Inflammatory macrophage treated with lipopolysaccharide for 4 hours (primary cell): ENCODE measurements at regions not wholly inside any gene's neighbourhood (a gene's known extent, or its start where the extent isn't known, plus 50 kb on each side); places are given as distances from the start of the nearest gene placed in this dataset.

Experiments used
- DNase-seq: peaks from one replicate; pipeline ENCODE4 v3.0.0-alpha.2; 2020

DNA sequence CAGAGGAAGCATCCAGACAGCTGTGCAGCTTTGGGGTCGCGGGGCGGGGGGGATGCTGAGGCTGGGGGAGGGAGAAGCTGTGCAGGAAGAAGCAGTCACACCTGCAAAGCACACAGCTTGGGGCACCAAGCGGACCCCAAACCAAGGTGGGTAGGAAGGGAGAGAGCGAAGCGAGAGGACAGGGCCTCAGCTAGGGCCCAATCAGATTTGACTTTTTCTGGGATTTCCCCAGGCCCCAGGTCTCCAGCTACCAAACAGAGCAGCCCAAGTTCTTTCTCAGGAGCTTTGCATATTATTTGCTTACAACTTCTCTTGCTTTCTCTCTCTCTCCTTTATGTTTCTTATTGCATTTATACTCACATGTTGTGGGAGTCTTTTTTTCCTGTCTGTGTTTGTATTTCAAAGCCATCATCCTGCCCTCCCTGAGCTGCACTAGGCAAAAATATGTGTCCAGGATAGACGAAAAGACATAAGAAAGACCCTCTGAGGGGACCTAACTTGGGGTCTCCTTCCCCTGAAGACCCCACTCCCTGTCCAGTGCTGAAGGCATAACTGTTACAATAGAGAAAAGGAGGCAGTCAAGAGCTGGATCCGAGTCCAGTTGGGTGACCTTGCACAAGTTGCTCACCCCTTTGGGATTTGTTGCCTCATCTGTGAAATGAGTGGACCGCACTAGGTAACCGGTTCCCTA lies 50.6 kb upstream of the SMNDC1 start:
- peak; percentile 24 for DNase-seq

DNA sequence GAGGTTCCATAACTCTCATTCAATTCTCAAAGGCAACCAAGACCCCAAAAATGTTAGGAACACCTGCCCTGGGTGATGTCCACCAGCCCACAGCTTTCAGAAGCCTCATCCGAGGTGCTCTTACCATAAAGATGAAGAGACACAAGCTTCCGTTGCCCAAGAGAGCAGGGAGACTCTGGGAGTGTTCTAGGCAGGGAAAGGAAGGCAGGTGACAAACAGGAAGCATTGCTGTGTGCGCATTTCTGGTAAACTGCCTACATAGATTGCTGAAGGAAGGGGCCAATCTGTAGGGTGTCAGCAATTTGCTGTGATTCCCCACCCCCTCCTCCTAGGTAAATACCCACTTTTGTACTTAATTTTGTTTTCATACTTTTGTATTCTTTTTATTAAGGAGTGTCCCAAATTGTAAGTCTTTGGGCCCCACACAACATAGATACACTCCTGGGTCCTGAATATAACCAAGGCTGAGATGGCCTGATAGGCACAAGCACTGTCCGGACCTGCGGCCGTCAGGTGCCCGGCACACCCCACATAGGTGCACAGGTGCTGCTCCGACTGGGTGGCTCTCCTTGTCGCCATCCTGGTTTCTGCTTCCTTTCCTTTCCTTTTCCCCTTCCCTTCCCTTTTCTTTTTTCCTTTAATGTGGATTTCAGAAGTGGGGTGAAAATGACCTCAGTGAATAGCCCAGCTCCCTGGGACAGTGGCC lies 51.4 kb upstream of the SMNDC1 start:
- no peak for DNase-seq

- DNase-seq = peak; percentile 56
Observed at GRCh38 chr10:110356628-110357245, 52.0 kb upstream of the SMNDC1 start.

- DNase-seq = no peak
Observed at GRCh38 chr10:110357252-110357780, 52.6 kb upstream of the SMNDC1 start.

- no peak for DNase-seq
Observed at GRCh38 chr10:110357871-110358270, 53.2 kb upstream of the SMNDC1 start.

GRCh38 chr10:110358278-110358677 lies 53.6 kb upstream of the SMNDC1 start:
- DNase-seq = no peak

- DNase-seq = no peak
Observed at GRCh38 chr10:110358869-110359629, 54.3 kb upstream of the SMNDC1 start.

GRCh38 chr10:110360857-110361474 lies 56.2 kb upstream of the SMNDC1 start:
- DNase-seq = no peak

- DNase-seq = no peak
Observed at GRCh38 chr10:110361800-110362456, 57.2 kb upstream of the SMNDC1 start.

GRCh38 chr10:110363572-110364411 lies 59.1 kb upstream of the SMNDC1 start:
- no peak for DNase-seq

- DNase-seq = no peak
Observed at GRCh38 chr10:110364531-110364937, 59.8 kb upstream of the SMNDC1 start.

DNA sequence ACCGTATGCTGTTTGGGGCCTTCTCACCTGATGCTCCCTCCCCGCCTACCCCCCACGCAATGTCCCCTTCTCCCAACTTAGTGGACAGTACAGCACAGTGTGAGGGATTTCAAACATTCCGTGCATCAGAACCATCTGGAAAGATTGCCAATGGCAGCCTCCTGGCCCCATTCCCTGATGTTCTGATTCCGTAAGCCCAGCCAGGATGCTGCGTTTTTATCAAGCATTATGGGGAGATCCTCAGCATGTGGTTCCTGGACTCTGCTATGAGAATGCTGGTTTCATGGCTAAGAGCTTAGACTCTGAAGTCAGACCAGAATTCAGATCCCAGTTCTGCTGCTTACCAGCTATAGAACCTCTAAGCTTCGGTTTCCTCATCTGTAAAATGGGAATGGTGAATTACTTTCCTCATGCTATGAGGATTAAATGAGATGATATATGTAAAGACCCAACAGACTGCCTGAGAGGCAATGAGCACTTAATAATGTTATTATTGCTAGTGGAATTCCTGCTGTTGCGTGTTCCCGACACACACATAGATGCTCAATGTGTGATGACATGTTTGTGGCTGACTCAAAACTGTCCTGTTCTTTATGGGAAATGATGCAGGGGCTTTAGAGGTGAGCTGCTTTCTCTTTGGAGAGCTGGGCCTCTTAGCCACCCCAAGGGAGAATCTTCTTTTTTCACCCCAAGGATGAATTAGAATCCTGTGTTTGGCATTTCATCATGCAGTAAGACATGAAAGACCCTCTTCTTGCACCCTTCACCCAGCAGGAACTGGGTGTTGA lies 60.8 kb upstream of the SMNDC1 start:
- no peak for DNase-seq

GRCh38 chr10:110366635-110367034 lies 61.9 kb upstream of the SMNDC1 start:
- no peak for DNase-seq

- DNase-seq = peak; percentile 67
Observed at GRCh38 chr10:110368002-110368401, 63.3 kb upstream of the SMNDC1 start.

DNA sequence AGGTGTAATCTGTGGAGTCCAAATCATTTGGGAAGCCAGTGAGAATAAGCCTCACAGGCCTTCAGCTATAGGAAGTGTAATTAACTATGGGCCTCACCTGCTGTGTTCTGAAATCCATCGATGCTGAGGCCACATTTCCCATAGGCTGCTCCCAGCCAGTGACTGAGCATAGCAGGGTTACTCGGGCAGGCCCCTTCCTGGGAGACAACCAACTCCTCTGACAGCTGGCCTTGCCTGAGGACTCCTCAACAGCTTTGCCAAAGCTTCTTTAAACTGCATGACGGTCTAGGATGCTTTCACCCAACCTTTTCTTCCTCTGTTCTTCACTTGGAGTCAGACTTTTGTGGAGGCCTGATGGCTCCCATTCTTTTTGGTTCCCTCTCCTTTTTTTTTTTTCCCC lies 63.8 kb upstream of the SMNDC1 start:
- DNase-seq = no peak

- DNase-seq = no peak
Observed at GRCh38 chr10:110370006-110370405, 65.3 kb upstream of the SMNDC1 start.

GRCh38 chr10:110372656-110373055 lies 67.9 kb upstream of the SMNDC1 start:
- DNase-seq = no peak

- no peak for DNase-seq
Observed at GRCh38 chr10:110373059-110373458, 68.3 kb upstream of the SMNDC1 start.

DNA sequence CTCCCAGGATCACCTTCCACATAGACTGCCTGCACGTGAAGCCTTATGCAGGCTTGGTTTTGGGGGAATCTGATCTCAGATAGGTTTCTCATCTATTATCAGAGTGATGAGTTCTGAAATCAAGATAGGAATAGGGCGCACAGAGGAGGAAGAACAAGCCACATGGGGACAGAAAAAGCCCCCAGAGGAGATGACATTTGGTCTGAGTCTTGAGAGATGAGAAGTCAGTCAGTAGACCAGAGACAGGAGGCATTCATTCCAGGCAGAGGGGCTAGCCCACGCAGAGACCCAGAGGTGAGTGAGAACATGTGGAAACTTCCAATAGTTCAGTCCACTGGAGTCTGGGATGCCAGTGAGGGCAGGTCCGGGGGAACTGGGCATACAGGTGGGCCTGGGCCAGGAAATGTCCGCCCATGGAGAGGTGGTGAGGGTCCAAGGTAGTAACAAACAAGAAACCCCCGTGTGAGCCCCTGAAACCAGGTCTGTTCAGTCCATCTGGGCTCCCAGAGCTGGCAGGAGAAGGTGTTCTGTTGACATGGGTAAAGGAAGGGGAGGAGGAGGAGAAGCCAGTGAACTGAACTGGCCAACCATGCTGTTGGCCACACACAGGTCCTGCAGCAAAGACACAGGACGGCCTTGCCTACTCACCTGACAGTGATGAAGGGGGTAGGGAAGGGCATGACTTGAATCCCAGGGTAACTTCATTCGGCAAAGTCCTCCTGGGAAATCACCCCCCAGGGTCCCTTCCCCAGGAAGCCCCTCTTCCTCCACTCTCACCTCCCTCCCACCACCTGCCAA lies 69.3 kb upstream of the SMNDC1 start:
- DNase-seq = no peak
